Neuronal stem cell (in vitro differentiated cells): ENCODE measurements at regions not wholly inside any gene's neighbourhood (a gene's known extent, or its start where the extent isn't known, plus 50 kb on each side); places are given as distances from the start of the nearest gene placed in this dataset.
"Not testable (repeated sequence)": the region's sequence is repeated elsewhere in the genome, so short reads cannot be mapped to it uniquely, and the experiment has no call there.

Source experiments
- DNase-seq: peaks from one replicate; pipeline ENCODE4 v3.0.0-alpha.2; 2013; ENCODE audit warnings: low spot score
- H2AFZ ChIP-seq: one replicate; pipeline ENCODE4 v1.6.1; 2013; ENCODE audit warnings: mild to moderate bottlenecking, low read length, inconsistent platforms
- H2AK5ac ChIP-seq: 2 replicates; pipeline ENCODE4 v1.6.1; 2013; ENCODE audit warnings: low read depth, mild to moderate bottlenecking, inconsistent platforms, low read length, moderate library complexity, mixed read lengths
- H2BK120ac ChIP-seq: 2 replicates; pipeline ENCODE4 v1.6.1; 2013; ENCODE audit warnings: low read depth, mild to moderate bottlenecking, inconsistent platforms, low read length, moderate library complexity, mixed read lengths
- H2BK12ac ChIP-seq: one replicate; pipeline ENCODE4 v1.6.1; 2013; ENCODE audit warnings: low read length, inconsistent platforms
- H2BK15ac ChIP-seq: 2 replicates; pipeline ENCODE4 v1.6.1; 2013; ENCODE audit warnings: mild to moderate bottlenecking, low read length, inconsistent platforms, mixed read lengths
- H2BK5ac ChIP-seq: one replicate; pipeline ENCODE4 v1.6.1; 2013; ENCODE audit warnings: inconsistent platforms, mild to moderate bottlenecking, low read length, moderate library complexity
- H3K14ac ChIP-seq: one replicate; pipeline ENCODE4 v1.6.1; 2013; ENCODE audit warnings: low read length, inconsistent platforms
- H3K18ac ChIP-seq: 2 replicates; pipeline ENCODE4 v1.6.1; 2013; ENCODE audit warnings: low read length, inconsistent platforms
- H3K23ac ChIP-seq: 2 replicates; pipeline ENCODE4 v1.6.1; 2013; ENCODE audit warnings: low read depth, mild to moderate bottlenecking, mixed read lengths, low read length, inconsistent platforms; ENCODE audit not compliant: poor library complexity
- H3K27ac ChIP-seq: replicated peaks from 3 replicates; pipeline ENCODE4 v1.5.1; 2013; ENCODE audit warnings: low read length, inconsistent platforms
- H3K27me3 ChIP-seq, 3 experiments: 2 replicates each; pipeline ENCODE4 v1.6.1; 2013; ENCODE audit warnings: low read length in 3 of 3, mild to moderate bottlenecking in 2 of 3, inconsistent platforms in 1 of 3, low read depth in 1 of 3, mixed read lengths in 1 of 3, moderate library complexity in 1 of 3; ENCODE audit not compliant: control insufficient read depth in 3 of 3, insufficient read depth in 3 of 3
- H3K36me3 ChIP-seq, 2 donors: replicated peaks in 1 of 2; 2 replicates each; pipeline ENCODE4 v1.6.1; 2013; ENCODE audit warnings: low read length in 2 of 2; ENCODE audit not compliant: control insufficient read depth in 2 of 2, insufficient read depth in 2 of 2
- H3K4ac ChIP-seq: 2 replicates; pipeline ENCODE4 v1.6.1; 2013; ENCODE audit warnings: inconsistent platforms, mild to moderate bottlenecking, low read length, moderate library complexity
- H3K4me1 ChIP-seq, 2 donors: 1 replicate in 1 of 2; 2 replicates in 1 of 2; pipeline ENCODE4 v1.6.1; 2013; ENCODE audit warnings: low read length in 2 of 2, low read depth in 1 of 2; ENCODE audit not compliant: control insufficient read depth in 2 of 2, insufficient read depth in 1 of 2
- H3K4me2 ChIP-seq: one replicate; pipeline ENCODE4 v1.6.1; 2013; ENCODE audit warnings: mild to moderate bottlenecking, low read length, inconsistent platforms; ENCODE audit not compliant: insufficient read depth, poor library complexity, severe bottlenecking
- H3K4me3 ChIP-seq, 2 donors: 2 replicates each; pipeline ENCODE4 v1.5.1; 2013; ENCODE audit warnings: low read length in 2 of 2, mild to moderate bottlenecking in 2 of 2, inconsistent platforms in 1 of 2, moderate library complexity in 1 of 2
- H3K79me1 ChIP-seq: one replicate; pipeline ENCODE4 v1.6.1; 2013; ENCODE audit warnings: low read depth, mild to moderate bottlenecking, inconsistent platforms, low read length, moderate library complexity
- H3K9ac ChIP-seq: one replicate; pipeline ENCODE4 v1.6.1; 2013; ENCODE audit warnings: mild to moderate bottlenecking, low read depth, low read length, inconsistent platforms; ENCODE audit not compliant: poor library complexity
- H3K9me3 ChIP-seq, 2 donors: replicated peaks in 1 of 2; 2 replicates each; pipeline versions ENCODE3 to v1.6.1; 2013; ENCODE audit warnings: low read length in 2 of 2, mild to moderate bottlenecking in 2 of 2, inconsistent platforms in 1 of 2, low read depth in 1 of 2, mixed read lengths in 1 of 2, moderate library complexity in 1 of 2; ENCODE audit not compliant: control insufficient read depth in 2 of 2, insufficient read depth in 1 of 2
- H4K8ac ChIP-seq: one replicate; pipeline ENCODE4 v1.6.1; 2013; ENCODE audit warnings: low read depth, mild to moderate bottlenecking, inconsistent platforms, low read length, moderate library complexity
- H4K91ac ChIP-seq: one replicate; pipeline ENCODE4 v1.6.1; 2013; ENCODE audit warnings: low read length, low read depth, mild to moderate bottlenecking, inconsistent platforms; ENCODE audit not compliant: poor library complexity
- WGBS, 2 donors: extraction: QIAGEN DNeasy Blood & Tissue Kit; methylation state at CpG; one replicate each; pipeline ENCODE4 v1.1.7; 2013; ENCODE audit warnings: missing lambda C conversion rate in 2 of 2, mixed read lengths in 1 of 2; ENCODE audit not compliant: insufficient read length in 2 of 2, insufficient replicate concordance in 1 of 2; ENCODE audit errors: extremely low coverage in 2 of 2; 5-methylcytosine and 5-hydroxymethylcytosine counted together

GRCh38 chr4:81783558-81783957, 311.9 kb upstream of the RASGEF1B start:
- Histone ChIP-seq H3K9me3 (no peaks in the 10 kb centered on the region), H3K14ac (no peak overlapping the region)

GRCh38 chr4:81781799-81782198, 310.1 kb upstream of the RASGEF1B start:
- H3K36me3 ChIP-seq: no peaks in the 10 kb centered on the region
- H4K8ac ChIP-seq: no peak overlapping the region
- no peak overlapping the region for H3K4ac ChIP-seq
- H3K9me3 ChIP-seq: no peaks in the 10 kb centered on the region
- no peaks in the 10 kb centered on the region for H3K27me3 ChIP-seq
- H3K23ac ChIP-seq: no peak overlapping the region
- no CpG with 5 or more reads among the region's 2 CpGs for WGBS, 2 donors
- H3K4me2 ChIP-seq: no peak overlapping the region
- no peaks in the 10 kb centered on the region for H3K79me1 ChIP-seq
- H4K91ac ChIP-seq: no peak overlapping the region
- H3K9ac ChIP-seq: no peak overlapping the region
- H2BK120ac ChIP-seq: no peak overlapping the region
- no peak overlapping the region for H2BK12ac ChIP-seq
- H2AFZ ChIP-seq: no peak overlapping the region
- no peak for DNase-seq
- H2AK5ac ChIP-seq: no peak overlapping the region
- no peak overlapping the region for H2BK5ac ChIP-seq
- no peak overlapping the region for H3K18ac ChIP-seq
- H3K27ac ChIP-seq: no peak overlapping the region
- H3K14ac ChIP-seq: no peak overlapping the region
- no peak overlapping the region for H3K4me3 ChIP-seq
- no peak overlapping the region for H2BK15ac ChIP-seq
- no peaks in the 10 kb centered on the region for H3K4me1 ChIP-seq

More at GRCh38 chr4:81783558-81783957, 311.9 kb upstream of the RASGEF1B start:
- no CpG with 5 or more reads among the region's 2 CpGs for WGBS, 2 donors
- Histone ChIP-seq H3K4me2 (no peak overlapping the region), H2AFZ (no peak overlapping the region), H3K4ac (no peak overlapping the region), H2BK120ac (no peak overlapping the region), H3K4me1 (no peaks in the 10 kb centered on the region), H3K4me3 (no peak overlapping the region), H3K79me1 (no peaks in the 10 kb centered on the region), H4K8ac (no peak overlapping the region), H3K18ac (no peak overlapping the region), H2BK12ac (no peak overlapping the region), H3K9ac (no peak overlapping the region), H2AK5ac (no peak overlapping the region), H2BK5ac (no peak overlapping the region), H4K91ac (no peak overlapping the region), H3K36me3 (no peaks in the 10 kb centered on the region), H3K23ac (no peak overlapping the region), H2BK15ac (no peak overlapping the region), H3K27ac (no peak overlapping the region), H3K27me3 (no peaks in the 10 kb centered on the region)
- DNase-seq: no peak

- not testable (repeated sequence) for H2AFZ ChIP-seq, H3K23ac ChIP-seq, H3K14ac ChIP-seq, H2BK120ac ChIP-seq, H3K79me1 ChIP-seq, H2AK5ac ChIP-seq, H3K4me1 ChIP-seq, H3K27me3 ChIP-seq, DNase-seq, H3K9ac ChIP-seq, H2BK5ac ChIP-seq, H3K4ac ChIP-seq, H4K91ac ChIP-seq, H3K36me3 ChIP-seq, H3K18ac ChIP-seq, H2BK15ac ChIP-seq, H3K4me2 ChIP-seq, H4K8ac ChIP-seq, H3K27ac ChIP-seq, H2BK12ac ChIP-seq, H3K4me3 ChIP-seq, H3K9me3 ChIP-seq
- no CpG with 5 or more reads among the region's 3 CpGs for WGBS, 2 donors
Measured at GRCh38 chr4:81777718-81778117, 306.0 kb upstream of the RASGEF1B start.

DNA sequence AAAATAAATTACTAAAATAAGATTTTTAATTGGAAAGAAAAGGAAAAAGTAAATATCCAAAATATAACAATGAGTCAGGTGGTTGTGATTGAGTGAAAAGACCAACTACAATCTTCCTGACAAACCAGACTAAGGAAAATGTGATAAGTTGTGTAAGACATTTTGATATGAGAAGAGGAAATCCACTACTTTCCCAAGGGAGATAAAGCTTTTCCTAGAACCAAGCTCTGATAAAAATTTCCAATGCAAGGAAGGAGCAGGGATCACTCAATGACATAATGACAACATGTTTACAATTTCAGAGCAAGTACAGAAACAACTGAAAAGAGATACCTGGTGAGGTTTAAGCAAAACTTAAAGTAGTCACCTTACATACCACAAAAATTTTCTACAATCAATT, 305.1 kb upstream of the RASGEF1B start:
- H4K91ac ChIP-seq: no peak overlapping the region
- no peak overlapping the region for H2AFZ ChIP-seq
- no peak overlapping the region for H3K9ac ChIP-seq
- no peaks in the 10 kb centered on the region for H3K79me1 ChIP-seq
- H2BK15ac ChIP-seq: no peak overlapping the region
- H2BK12ac ChIP-seq: no peak overlapping the region
- no peak overlapping the region for H4K8ac ChIP-seq
- no peak overlapping the region for H3K14ac ChIP-seq
- no peak overlapping the region for H2BK120ac ChIP-seq
- H3K9me3 ChIP-seq: no peaks in the 10 kb centered on the region
- no peak overlapping the region for H3K4ac ChIP-seq
- H3K23ac ChIP-seq: no peak overlapping the region
- no peak overlapping the region for H3K27ac ChIP-seq
- no peak for DNase-seq
- no peak overlapping the region for H3K18ac ChIP-seq
- H3K4me1 ChIP-seq: no peaks in the 10 kb centered on the region
- H3K36me3 ChIP-seq: no peaks in the 10 kb centered on the region
- no peaks in the 10 kb centered on the region for H3K27me3 ChIP-seq
- no peak overlapping the region for H2BK5ac ChIP-seq
- H3K4me3 ChIP-seq: no peak overlapping the region
- no peak overlapping the region for H2AK5ac ChIP-seq
- H3K4me2 ChIP-seq: no peak overlapping the region
